22Rv1 (cell line): ENCODE measurements at regions not wholly inside any gene's neighbourhood (a gene's known extent, or its start where the extent isn't known, plus 50 kb on each side); places are given as distances from the start of the nearest gene placed in this dataset.

Experiments
- H3K27ac ChIP-seq: fragments of 450-650 bp; 2 replicates; pipeline ENCODE4 v1.5.1; 2017
- CTCF ChIP-seq: fragments of 450-650 bp; IDR thresholded peaks from 2 replicates; pipeline ENCODE4 v1.5.1; 2017; ENCODE audit warnings: mild to moderate bottlenecking
- ZFX ChIP-seq: fragments of 450-650 bp; IDR thresholded peaks from 2 replicates; pipeline ENCODE4 v1.6.1; 2017; ENCODE audit warnings: antibody characterized with exemption, borderline replicate concordance

DNA sequence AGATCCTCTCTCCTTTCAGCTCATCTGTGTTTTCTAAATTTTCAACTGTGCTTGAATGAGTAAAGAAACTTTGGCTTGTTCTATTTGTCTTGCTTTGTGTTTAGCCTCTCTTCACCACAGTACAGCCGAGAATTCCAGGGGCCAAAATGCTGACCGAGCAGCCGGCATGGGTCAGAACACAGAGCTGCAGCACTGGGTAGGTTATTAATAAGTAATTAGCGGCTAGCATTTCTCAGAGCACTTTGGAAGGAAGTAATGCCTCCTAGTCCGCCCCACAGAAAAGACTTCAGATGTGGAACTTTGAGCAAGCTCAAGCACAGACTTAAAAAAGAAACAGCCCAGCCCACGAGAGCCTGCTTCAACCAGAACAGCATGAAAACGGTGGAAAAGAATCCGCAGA is 343.9 kb downstream of the ARRDC4 start:
- H3K27ac ChIP-seq: no peak overlapping the region
- no peak for TF ChIP-seq ZFX

GRCh38 chr15:98308117-98308516 is 340.2 kb upstream of the IGF1R start:
- no peak for TF ChIP-seq CTCF
- no peak overlapping the region for H3K27ac ChIP-seq

- no peak overlapping the region for H3K27ac ChIP-seq
- TF ChIP-seq ZFX (no peak), CTCF (peak; percentile 84)
Measured at GRCh38 chr15:98311566-98312188, 336.7 kb upstream of the IGF1R start.

DNA sequence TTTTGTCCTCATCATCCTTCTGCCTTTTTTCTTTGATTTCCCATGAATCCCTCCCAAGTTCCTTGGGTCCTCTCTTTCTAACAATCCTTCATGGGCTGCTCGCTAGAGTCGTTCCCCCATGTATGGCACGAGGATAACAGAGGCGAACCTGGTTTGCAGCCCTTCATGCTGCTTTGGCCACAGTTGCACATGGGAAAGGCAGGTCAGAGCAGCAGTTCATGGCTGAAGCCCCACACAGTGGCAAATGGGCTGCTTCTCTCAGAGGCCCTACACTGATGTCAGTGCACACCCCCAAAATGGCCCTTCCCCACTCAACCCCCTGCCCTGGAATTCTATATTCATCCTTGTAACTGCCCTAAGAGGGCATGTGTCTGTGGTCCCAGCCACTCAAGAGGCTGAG is 335.4 kb upstream of the IGF1R start:
- no peak overlapping the region for H3K27ac ChIP-seq
- no peak for TF ChIP-seq ZFX
- no peak for TF ChIP-seq CTCF

DNA sequence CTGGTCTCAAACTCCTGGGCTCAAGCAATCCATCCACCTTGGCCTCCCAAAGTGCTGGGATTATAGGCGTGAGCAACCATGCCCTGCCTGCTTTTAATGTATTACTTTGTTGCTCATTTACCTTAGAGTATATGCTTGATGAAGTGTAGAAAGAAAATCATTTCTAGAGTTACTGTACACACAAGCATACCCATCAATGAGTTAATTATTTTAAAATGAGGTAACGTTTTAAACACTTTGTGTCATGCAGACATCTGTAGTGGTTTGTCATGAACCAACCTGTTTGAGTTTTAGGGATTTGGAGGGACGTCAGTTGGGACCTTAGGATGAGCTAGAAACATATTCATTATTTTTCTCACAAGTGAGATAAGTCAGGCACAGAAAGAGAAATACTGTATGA is 332.4 kb upstream of the IGF1R start:
- no peak for TF ChIP-seq CTCF
- no peak for TF ChIP-seq ZFX
- H3K27ac ChIP-seq: no peak overlapping the region

DNA sequence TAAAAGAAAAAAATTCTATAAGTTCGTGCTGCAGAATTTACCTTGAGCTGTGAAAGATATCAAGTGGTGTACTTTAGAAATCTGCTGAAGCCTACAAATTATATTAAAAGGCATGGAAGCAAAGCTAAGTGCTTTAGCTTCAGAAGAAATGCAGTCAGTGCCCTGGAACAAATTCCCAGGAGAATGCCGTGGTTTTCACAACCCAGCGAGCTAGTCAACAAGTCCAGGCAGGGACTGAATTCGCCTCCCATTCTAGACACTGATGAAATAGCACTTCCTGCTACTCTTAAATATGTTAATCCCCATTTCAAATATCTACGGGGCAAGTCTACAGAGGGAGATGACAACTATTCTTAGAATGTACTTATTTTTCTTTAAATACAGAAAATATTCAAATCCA is 326.4 kb upstream of the IGF1R start:
- no peak for TF ChIP-seq CTCF
- TF ChIP-seq ZFX: no peak

DNA sequence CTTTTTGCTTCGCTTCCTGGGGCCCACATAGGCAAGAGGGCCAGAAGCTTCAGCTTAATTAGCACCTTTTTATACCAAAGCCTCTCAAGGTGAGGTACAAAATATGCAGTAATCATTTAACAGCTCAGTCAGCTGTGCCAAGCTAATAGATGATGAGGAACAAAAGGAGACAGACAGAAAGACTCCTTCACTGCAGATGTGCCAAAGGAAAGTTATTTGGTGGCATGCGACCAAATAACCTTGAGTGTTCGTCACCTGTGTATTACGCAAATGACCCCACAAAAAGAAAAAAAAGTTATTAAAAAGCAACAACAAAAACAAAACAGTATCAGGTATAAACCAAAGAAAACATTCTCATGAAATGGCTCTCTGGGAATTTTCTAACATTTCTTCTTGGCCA is 325.8 kb upstream of the IGF1R start:
- H3K27ac ChIP-seq: no peak overlapping the region
- TF ChIP-seq ZFX (no peak), CTCF (no peak)

More for the DNA sequence above, 326.4 kb upstream of the IGF1R start:
- no peak overlapping the region for H3K27ac ChIP-seq

DNA sequence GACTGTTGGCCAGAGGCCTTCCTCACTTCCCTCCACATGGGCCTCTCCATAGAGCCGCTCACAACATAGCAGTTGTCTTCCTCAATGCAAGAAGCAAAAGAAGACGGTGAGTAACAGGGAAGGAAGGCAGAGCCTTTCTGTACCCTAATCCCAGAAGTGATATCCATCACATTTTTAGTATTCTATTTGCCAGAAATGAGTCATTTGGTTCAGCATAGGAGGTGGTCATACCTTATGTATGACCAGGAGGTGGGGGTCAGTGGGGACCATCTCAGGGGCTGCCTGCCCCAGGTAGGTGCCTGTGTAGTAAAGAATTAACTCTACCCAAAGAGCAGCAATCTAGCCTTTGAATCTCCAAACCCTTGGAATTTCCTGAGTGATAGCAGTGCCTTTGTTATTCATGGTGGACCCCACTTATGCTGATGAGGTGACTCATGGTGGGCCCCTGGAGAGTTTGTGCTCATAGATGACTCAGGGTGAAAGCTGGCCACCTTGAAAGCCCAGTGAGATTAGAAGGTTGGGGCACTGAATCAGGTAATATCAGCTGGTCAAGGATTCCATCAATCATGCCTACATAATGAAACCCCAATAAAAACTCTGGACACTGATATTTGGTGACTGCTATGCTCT is 323.9 kb upstream of the IGF1R start:
- H3K27ac ChIP-seq: no peak overlapping the region
- TF ChIP-seq CTCF: no peak
- no peak for TF ChIP-seq ZFX
